RWPE2 (cell line): ENCODE measurements at regions not wholly inside any gene's neighbourhood (a gene's known extent, or its start where the extent isn't known, plus 50 kb on each side); places are given as distances from the start of the nearest gene placed in this dataset.

Experiments used
- ATAC-seq: fragments of 200-7000 bp; cut with Tn5 transposase; 3 replicates; pipeline ENCODE4 v1.9.1; 2021; ENCODE audit warnings: low read depth
- DNase-seq: peaks from one replicate; pipeline ENCODE4 v3.0.0-alpha.2; 2020; ENCODE audit warnings: low spot score
- H3K27ac ChIP-seq: fragments of 450-650 bp; 2 replicates; pipeline ENCODE4 v1.5.1; 2017; ENCODE audit warnings: mild to moderate bottlenecking; ENCODE audit not compliant: poor library complexity, severe bottlenecking
- H3K27me3 ChIP-seq: fragments of 250-450 bp; sonication (Bioruptor Pico); 2 replicates; pipeline ENCODE4 v1.5.1; 2021; ENCODE audit warnings: mild to moderate bottlenecking, moderate library complexity; ENCODE audit not compliant: insufficient read depth, poor library complexity, severe bottlenecking
- H3K36me3 ChIP-seq: fragments of 250-450 bp; sonication (Bioruptor Pico); 2 replicates; pipeline ENCODE4 v1.5.1; 2020; ENCODE audit warnings: low read depth, mild to moderate bottlenecking, moderate library complexity
- H3K4me1 ChIP-seq: fragments of 250-450 bp; sonication (Bioruptor Pico); 2 replicates; pipeline ENCODE4 v1.5.1; 2021; ENCODE audit warnings: mild to moderate bottlenecking, moderate library complexity; ENCODE audit not compliant: insufficient read depth, poor library complexity, severe bottlenecking
- H3K4me3 ChIP-seq: fragments of 250-450 bp; sonication (Bioruptor Pico); 2 replicates; pipeline ENCODE4 v1.5.1; 2021; ENCODE audit warnings: mild to moderate bottlenecking, moderate library complexity; ENCODE audit not compliant: severe bottlenecking
- H3K9me3 ChIP-seq: fragments of 250-450 bp; sonication (Bioruptor Pico); 2 replicates; pipeline ENCODE4 v1.5.1; 2021; ENCODE audit warnings: mild to moderate bottlenecking, moderate library complexity; ENCODE audit not compliant: severe bottlenecking
- CTCF ChIP-seq: fragments of 450-650 bp; IDR thresholded peaks from one replicate; pipeline ENCODE4 v1.5.1; 2017; ENCODE audit warnings: mild to moderate bottlenecking, moderate library complexity; ENCODE audit not compliant: poor library complexity, severe bottlenecking

- Histone ChIP-seq H3K4me3 (no peak overlapping the region), H3K27ac (no peak overlapping the region), H3K9me3 (no peaks in the 10 kb centered on the region), H3K36me3 (no peaks in the 10 kb centered on the region), H3K27me3 (no peaks in the 10 kb centered on the region), H3K4me1 (no peaks in the 10 kb centered on the region)
- no peak for DNase-seq
- ATAC-seq: no peak
- no peak for TF ChIP-seq CTCF
Measured at GRCh38 chr14:34012978-34013720, 62.3 kb upstream of the EGLN3 start.

- ATAC-seq: no peak
- no peak overlapping the region for H3K27ac ChIP-seq
- no peaks in the 10 kb centered on the region for H3K4me1 ChIP-seq
- H3K4me3 ChIP-seq: no peak overlapping the region
- no peak for DNase-seq
- no peak for TF ChIP-seq CTCF
- no peaks in the 10 kb centered on the region for H3K9me3 ChIP-seq
- no peaks in the 10 kb centered on the region for H3K27me3 ChIP-seq
- H3K36me3 ChIP-seq: no peaks in the 10 kb centered on the region
Measured at GRCh38 chr14:34012369-34012768, 61.5 kb upstream of the EGLN3 start.

- no peaks in the 10 kb centered on the region for H3K9me3 ChIP-seq
- H3K27me3 ChIP-seq: no peaks in the 10 kb centered on the region
- H3K4me1 ChIP-seq: no peaks in the 10 kb centered on the region
- ATAC-seq: no peak
- no peak overlapping the region for H3K27ac ChIP-seq
- no peak overlapping the region for H3K4me3 ChIP-seq
- no peak for DNase-seq
- H3K36me3 ChIP-seq: no peaks in the 10 kb centered on the region
- TF ChIP-seq CTCF: no peak
Measured at GRCh38 chr14:34009956-34010355, 59.1 kb upstream of the EGLN3 start.

- TF ChIP-seq CTCF: no peak
- no peaks in the 10 kb centered on the region for H3K4me1 ChIP-seq
- no peaks in the 10 kb centered on the region for H3K9me3 ChIP-seq
- no peaks in the 10 kb centered on the region for H3K36me3 ChIP-seq
- no peaks in the 10 kb centered on the region for H3K27me3 ChIP-seq
- no peak overlapping the region for H3K27ac ChIP-seq
- no peak for ATAC-seq
- DNase-seq: no peak
- no peak overlapping the region for H3K4me3 ChIP-seq
Measured at GRCh38 chr14:34007902-34008301, 57.0 kb upstream of the EGLN3 start.

- ATAC-seq: no peak
- H3K4me3 ChIP-seq: no peak overlapping the region
Measured at GRCh38 chr14:34005901-34006300, 55.0 kb upstream of the EGLN3 start.

More at GRCh38 chr14:34005901-34006300, 55.0 kb upstream of the EGLN3 start:
- no peaks in the 10 kb centered on the region for H3K27me3 ChIP-seq
- no peak overlapping the region for H3K27ac ChIP-seq
- no peak for TF ChIP-seq CTCF
- no peaks in the 10 kb centered on the region for H3K36me3 ChIP-seq
- DNase-seq: no peak
- no peaks in the 10 kb centered on the region for H3K9me3 ChIP-seq
- H3K4me1 ChIP-seq: no peaks in the 10 kb centered on the region
